ENCODE measurements at regions not wholly inside any gene's neighbourhood (a gene's known extent, or its start where the extent isn't known, plus 50 kb on each side); places are given as distances from the start of the nearest gene placed in this dataset.

- no peaks in the 10 kb centered on the region for H3K4me1 Mint-ChIP-seq
- H3K27me3 Mint-ChIP-seq = no peaks in the 10 kb centered on the region
- DNase-seq (ENCODE audit: low spot score in 2 of 2) (no peak), ATAC-seq (replicated peaks; ENCODE audit: extremely low read depth, poor library complexity, severe bottlenecking) (no peak)
- H3K36me3 Mint-ChIP-seq (ENCODE audit: insufficient read depth) = no peaks in the 10 kb centered on the region
- H3K4me3 Mint-ChIP-seq = no peak overlapping the region
- H3K9me3 Mint-ChIP-seq = peaks cover 5% of the 10 kb centered on the region
- H3K27ac Mint-ChIP-seq (ENCODE audit: low read depth) = no peak overlapping the region
These were observed 673.8 kb upstream of the FANCL start for GRCh38 chr2:58914733-58915505.

GRCh38 chr2:58913082-58913726 lies 672.1 kb upstream of the FANCL start:
- ATAC-seq (replicated peaks; ENCODE audit: extremely low read depth, poor library complexity, severe bottlenecking) = no peak
- H3K4me3 Mint-ChIP-seq = no peak overlapping the region
- no peak for DNase-seq (ENCODE audit: low spot score in 2 of 2)
- H3K9me3 Mint-ChIP-seq = peaks cover 5% of the 10 kb centered on the region
- H3K27me3 Mint-ChIP-seq = no peaks in the 10 kb centered on the region
- no peaks in the 10 kb centered on the region for H3K4me1 Mint-ChIP-seq
- H3K36me3 Mint-ChIP-seq (ENCODE audit: insufficient read depth) = no peaks in the 10 kb centered on the region
- no peak overlapping the region for H3K27ac Mint-ChIP-seq (ENCODE audit: low read depth)

- H3K27ac Mint-ChIP-seq (ENCODE audit: low read depth) = no peak overlapping the region
- no peak overlapping the region for H3K4me3 Mint-ChIP-seq
- H3K27me3 Mint-ChIP-seq = no peaks in the 10 kb centered on the region
- no peaks in the 10 kb centered on the region for H3K4me1 Mint-ChIP-seq
- H3K9me3 Mint-ChIP-seq = peaks cover 5% of the 10 kb centered on the region
- no peak for ATAC-seq (replicated peaks; ENCODE audit: extremely low read depth, poor library complexity, severe bottlenecking)
- H3K36me3 Mint-ChIP-seq (ENCODE audit: insufficient read depth) = no peaks in the 10 kb centered on the region
- no peak for DNase-seq (ENCODE audit: low spot score in 2 of 2)
These were observed 670.8 kb upstream of the FANCL start for GRCh38 chr2:58911877-58912276.

- Mint-ChIP-seq H3K9me3 (no peaks in the 10 kb centered on the region), H3K4me1 (no peaks in the 10 kb centered on the region), H3K27me3 (no peaks in the 10 kb centered on the region), H3K27ac (ENCODE audit: low read depth) (no peak overlapping the region), H3K4me3 (no peak overlapping the region), H3K36me3 (ENCODE audit: insufficient read depth) (no peaks in the 10 kb centered on the region)
- ATAC-seq (replicated peaks; ENCODE audit: extremely low read depth, poor library complexity, severe bottlenecking) = no peak
- no peak for DNase-seq (ENCODE audit: low spot score in 2 of 2)
These were observed 667.5 kb upstream of the FANCL start for GRCh38 chr2:58908501-58909154.

- no peaks in the 10 kb centered on the region for H3K4me1 Mint-ChIP-seq
- ATAC-seq (replicated peaks; ENCODE audit: extremely low read depth, poor library complexity, severe bottlenecking) (no peak), DNase-seq (ENCODE audit: low spot score in 2 of 2) (no peak)
- no peaks in the 10 kb centered on the region for H3K9me3 Mint-ChIP-seq
- H3K36me3 Mint-ChIP-seq (ENCODE audit: insufficient read depth) = no peaks in the 10 kb centered on the region
- H3K27me3 Mint-ChIP-seq = no peaks in the 10 kb centered on the region
- H3K27ac Mint-ChIP-seq (ENCODE audit: low read depth) = no peak overlapping the region
- H3K4me3 Mint-ChIP-seq = no peak overlapping the region
These were observed 666.5 kb upstream of the FANCL start for GRCh38 chr2:58907644-58908043.

GRCh38 chr2:58906081-58906645 lies 665.0 kb upstream of the FANCL start:
- Mint-ChIP-seq H3K27me3 (no peaks in the 10 kb centered on the region), H3K4me3 (no peak overlapping the region), H3K9me3 (no peaks in the 10 kb centered on the region), H3K36me3 (ENCODE audit: insufficient read depth) (no peaks in the 10 kb centered on the region), H3K27ac (ENCODE audit: low read depth) (no peak overlapping the region), H3K4me1 (no peaks in the 10 kb centered on the region)
- DNase-seq (ENCODE audit: low spot score in 2 of 2) = no peak
- ATAC-seq (replicated peaks; ENCODE audit: extremely low read depth, poor library complexity, severe bottlenecking) = no peak

- DNase-seq (ENCODE audit: low spot score in 2 of 2) (no peak), ATAC-seq (replicated peaks; ENCODE audit: extremely low read depth, poor library complexity, severe bottlenecking) (no peak)
- no peaks in the 10 kb centered on the region for H3K9me3 Mint-ChIP-seq
- H3K36me3 Mint-ChIP-seq (ENCODE audit: insufficient read depth) = no peaks in the 10 kb centered on the region
- H3K4me1 Mint-ChIP-seq = no peaks in the 10 kb centered on the region
- H3K27me3 Mint-ChIP-seq = no peaks in the 10 kb centered on the region
- H3K27ac Mint-ChIP-seq (ENCODE audit: low read depth) = no peak overlapping the region
- H3K4me3 Mint-ChIP-seq = no peak overlapping the region
These were observed 663.0 kb upstream of the FANCL start for GRCh38 chr2:58904095-58904494.

GRCh38 chr2:58903427-58903826 lies 662.3 kb upstream of the FANCL start:
- Mint-ChIP-seq H3K4me3 (no peak overlapping the region), H3K9me3 (no peaks in the 10 kb centered on the region), H3K27me3 (no peaks in the 10 kb centered on the region), H3K36me3 (ENCODE audit: insufficient read depth) (no peaks in the 10 kb centered on the region), H3K4me1 (no peaks in the 10 kb centered on the region), H3K27ac (ENCODE audit: low read depth) (no peak overlapping the region)
- DNase-seq (ENCODE audit: low spot score in 2 of 2) (no peak), ATAC-seq (replicated peaks; ENCODE audit: extremely low read depth, poor library complexity, severe bottlenecking) (no peak)

GRCh38 chr2:58900246-58901027 lies 659.3 kb upstream of the FANCL start:
- Mint-ChIP-seq H3K4me1 (no peaks in the 10 kb centered on the region), H3K27me3 (no peaks in the 10 kb centered on the region), H3K27ac (ENCODE audit: low read depth) (no peak overlapping the region), H3K36me3 (ENCODE audit: insufficient read depth) (no peaks in the 10 kb centered on the region), H3K4me3 (no peak overlapping the region), H3K9me3 (no peaks in the 10 kb centered on the region)
- no peak for ATAC-seq (replicated peaks; ENCODE audit: extremely low read depth, poor library complexity, severe bottlenecking)
- no peak for DNase-seq (ENCODE audit: low spot score in 2 of 2)

GRCh38 chr2:58899692-58900091 lies 658.6 kb upstream of the FANCL start:
- Mint-ChIP-seq H3K27ac (ENCODE audit: low read depth) (no peak overlapping the region), H3K9me3 (no peaks in the 10 kb centered on the region), H3K36me3 (ENCODE audit: insufficient read depth) (no peaks in the 10 kb centered on the region), H3K4me3 (no peak overlapping the region), H3K4me1 (no peaks in the 10 kb centered on the region), H3K27me3 (no peaks in the 10 kb centered on the region)
- no peak for DNase-seq (ENCODE audit: low spot score in 2 of 2)
- ATAC-seq (replicated peaks; ENCODE audit: extremely low read depth, poor library complexity, severe bottlenecking) = no peak

GRCh38 chr2:58896638-58897037 lies 655.5 kb upstream of the FANCL start:
- no peak overlapping the region for H3K4me3 Mint-ChIP-seq
- ATAC-seq (replicated peaks; ENCODE audit: extremely low read depth, poor library complexity, severe bottlenecking) (no peak), DNase-seq (ENCODE audit: low spot score in 2 of 2) (no peak)
- H3K36me3 Mint-ChIP-seq (ENCODE audit: insufficient read depth) = no peaks in the 10 kb centered on the region
- no peaks in the 10 kb centered on the region for H3K27me3 Mint-ChIP-seq
- H3K9me3 Mint-ChIP-seq = peaks cover 1% of the 10 kb centered on the region
- no peaks in the 10 kb centered on the region for H3K4me1 Mint-ChIP-seq
- H3K27ac Mint-ChIP-seq (ENCODE audit: low read depth) = no peak overlapping the region

GRCh38 chr2:58895857-58896256 lies 654.7 kb upstream of the FANCL start:
- Mint-ChIP-seq H3K4me3 (no peak overlapping the region), H3K27ac (ENCODE audit: low read depth) (no peak overlapping the region), H3K27me3 (no peaks in the 10 kb centered on the region), H3K4me1 (no peaks in the 10 kb centered on the region), H3K36me3 (ENCODE audit: insufficient read depth) (no peaks in the 10 kb centered on the region), H3K9me3 (peaks cover 9% of the 10 kb centered on the region)
- DNase-seq (ENCODE audit: low spot score in 2 of 2) (no peak), ATAC-seq (replicated peaks; ENCODE audit: extremely low read depth, poor library complexity, severe bottlenecking) (no peak)
